PC-3 (cell line): ENCODE measurements at regions not wholly inside any gene's neighbourhood (a gene's known extent, or its start where the extent isn't known, plus 50 kb on each side); places are given as distances from the start of the nearest gene placed in this dataset.

Experiments
- ATAC-seq: fragments of 200-7000 bp; cut with Tn5 transposase; 2 replicates; pipeline ENCODE4 v1.9.1; 2020; ENCODE audit warnings: mild to moderate bottlenecking, moderate library complexity
- BruUV-seq: library from RNA; stranded (reverse); fragments of 400-500 nt; replicated peaks from 2 replicates; lab custom pipeline; 2021; lab: Mats Ljungman, UMichigan
- CTCF ChIA-PET: fragments of 300-600 bp; sonication (Branson Sonifier 250); formaldehyde crosslinking; loops from one replicate; lab custom pipeline; 2022; ENCODE audit warnings: antibody characterized with exemption; lab: Charles Lee
- POLR2A ChIA-PET: fragments of 300-600 bp; sonication (Branson Sonifier 250); formaldehyde crosslinking; loops from one replicate; lab custom pipeline; 2022; ENCODE audit warnings: antibody characterized with exemption; ENCODE audit not compliant: unreplicated experiment; lab: Charles Lee
- DNase-seq: peaks from one replicate; pipeline ENCODE4 v3.0.0-alpha.2; 2015
- H2AFZ ChIP-seq: fragments of 300-600 bp; sonication (generic); 2 replicates; pipeline ENCODE4 v1.6.0; 2016; ENCODE audit warnings: antibody characterized with exemption, low read length
- H3F3A ChIP-seq: fragments of 300-600 bp; sonication (generic); one replicate; pipeline ENCODE4 v1.6.0; 2017; ENCODE audit warnings: antibody characterized with exemption, low read length, control low read depth, mild to moderate bottlenecking; ENCODE audit not compliant: unreplicated experiment
- H3K27ac ChIP-seq: fragments of 300-600 bp; sonication (generic); 2 replicates; pipeline ENCODE4 v1.5.1; 2016; ENCODE audit warnings: mild to moderate bottlenecking, low read length
- H3K27me3 ChIP-seq: fragments of 300-600 bp; sonication (generic); 2 replicates; pipeline ENCODE4 v1.6.1; 2016; ENCODE audit warnings: low read length, mixed read lengths
- H3K36me3 ChIP-seq: fragments of 300-600 bp; sonication (generic); 2 replicates; pipeline ENCODE4 v1.6.1; 2016; ENCODE audit warnings: low read depth, mixed run types, low read length, mixed read lengths
- H3K4me1 ChIP-seq: fragments of 300-600 bp; sonication (generic); 2 replicates; pipeline ENCODE4 v1.5.1; 2016; ENCODE audit warnings: low read length; ENCODE audit not compliant: insufficient read depth
- H3K4me2 ChIP-seq: fragments of 300-600 bp; sonication (generic); 2 replicates; pipeline ENCODE4 v1.6.0; 2016; ENCODE audit warnings: low read length
- H3K4me3 ChIP-seq: fragments of 300-600 bp; sonication (generic); 2 replicates; pipeline ENCODE4 v1.5.1; 2016; ENCODE audit warnings: mild to moderate bottlenecking, low read length, mixed read lengths
- H3K79me2 ChIP-seq: fragments of 300-600 bp; sonication (generic); 2 replicates; pipeline ENCODE4 v1.6.1; 2017; ENCODE audit warnings: low read length, mixed read lengths
- H3K9ac ChIP-seq: fragments of 300-600 bp; sonication (generic); 2 replicates; pipeline ENCODE4 v1.6.0; 2016; ENCODE audit warnings: mild to moderate bottlenecking, low read length
- H3K9me2 ChIP-seq: fragments of 300-600 bp; sonication (generic); replicated peaks from 2 replicates; pipeline ENCODE4 v1.6.1; 2016; ENCODE audit warnings: mixed run types, low read length, mixed read lengths
- H3K9me3 ChIP-seq: fragments of 300-600 bp; sonication (generic); 2 replicates; pipeline ENCODE4 v1.6.1; 2016; ENCODE audit warnings: low read length, mixed read lengths
- H4K20me1 ChIP-seq: fragments of 300-600 bp; sonication (generic); 2 replicates; pipeline ENCODE4 v1.6.1; 2016; ENCODE audit warnings: low read length, mixed read lengths
- CTCF ChIP-seq: fragments of 300-600 bp; sonication (generic); conservative IDR thresholded peaks from 2 replicates; pipeline ENCODE4 v1.5.1; 2017; ENCODE audit warnings: antibody characterized with exemption, low read depth, mild to moderate bottlenecking, low read length
- EZH2 ChIP-seq: fragments of 300-600 bp; sonication (generic); IDR thresholded peaks from one replicate; pipeline ENCODE4 v1.6.1; 2017; ENCODE audit warnings: antibody characterized with exemption, mild to moderate bottlenecking, low read length; ENCODE audit not compliant: unreplicated experiment
- EZH2phosphoT487 ChIP-seq: fragments of 300-600 bp; sonication (generic); IDR thresholded peaks from 2 replicates; pipeline ENCODE4 v1.6.1; 2018; ENCODE audit warnings: mild to moderate bottlenecking, antibody characterized with exemption, low read length, borderline replicate concordance
- intact Hi-C: fragments of 100-400 bp; cut with micrococcal nuclease; formaldehyde crosslinking; loops from 2 replicates; pipeline ENCODE4 v1.9.0; 2023

- no peaks in the 10 kb centered on the region for H3K27me3 ChIP-seq
- no peaks in the 10 kb centered on the region for H3F3A ChIP-seq
- H3K36me3 ChIP-seq: no peaks in the 10 kb centered on the region
- H3K4me3 ChIP-seq: no peak overlapping the region
- ChIA-PET CTCF (no interaction called here), POLR2A (no interaction called here)
- no peak overlapping the region for H3K27ac ChIP-seq
- H3K9me2 ChIP-seq: no peaks in the 10 kb centered on the region
- H3K4me1 ChIP-seq: no peaks in the 10 kb centered on the region
- no peak for TF ChIP-seq EZH2phosphoT487
- no peak for TF ChIP-seq EZH2
- no peak for TF ChIP-seq CTCF
- no peak overlapping the region for H3K9ac ChIP-seq
- H3K4me2 ChIP-seq: no peak overlapping the region
- BruUV-seq: no TSS peak
- no peaks in the 10 kb centered on the region for H4K20me1 ChIP-seq
- H3K79me2 ChIP-seq: no peaks in the 10 kb centered on the region
- intact Hi-C loops: no loop called here
- no peak for DNase-seq
- no peak for ATAC-seq
- no peaks in the 10 kb centered on the region for H3K9me3 ChIP-seq
- H2AFZ ChIP-seq: no peak overlapping the region
These were observed 341.8 kb downstream of the NFIB start for GRCh38 chr9:13971966-13972655.

- Histone ChIP-seq H3K27ac (no peak overlapping the region), H3K9ac (no peak overlapping the region), H3K4me2 (no peak overlapping the region), H3K36me3 (no peaks in the 10 kb centered on the region), H3F3A (no peaks in the 10 kb centered on the region), H3K9me2 (no peaks in the 10 kb centered on the region), H2AFZ (no peak overlapping the region), H3K79me2 (no peaks in the 10 kb centered on the region), H3K4me1 (no peaks in the 10 kb centered on the region), H4K20me1 (no peaks in the 10 kb centered on the region), H3K9me3 (no peaks in the 10 kb centered on the region), H3K4me3 (no peak overlapping the region), H3K27me3 (no peaks in the 10 kb centered on the region)
- intact Hi-C loops: no loop called here
- no TSS peak for BruUV-seq
- ChIA-PET CTCF (no interaction called here), POLR2A (no interaction called here)
- TF ChIP-seq EZH2: no peak
- TF ChIP-seq CTCF: no peak
- no peak for TF ChIP-seq EZH2phosphoT487
- ATAC-seq: no peak
- no peak for DNase-seq
These were observed 342.5 kb downstream of the NFIB start for GRCh38 chr9:13971415-13971814.

- POLR2A ChIA-PET: no interaction called here
- Histone ChIP-seq H3K27ac (no peak overlapping the region), H3K9me3 (no peaks in the 10 kb centered on the region), H3K79me2 (no peaks in the 10 kb centered on the region), H4K20me1 (no peaks in the 10 kb centered on the region), H3K9ac (no peak overlapping the region), H3F3A (no peaks in the 10 kb centered on the region), H3K4me1 (no peaks in the 10 kb centered on the region), H3K27me3 (no peaks in the 10 kb centered on the region), H3K9me2 (no peaks in the 10 kb centered on the region), H3K4me2 (no peak overlapping the region), H3K36me3 (no peaks in the 10 kb centered on the region), H2AFZ (no peak overlapping the region), H3K4me3 (no peak overlapping the region)
- no TSS peak for BruUV-seq
- CTCF ChIA-PET: no interaction called here
- no peak for ATAC-seq
- DNase-seq: no peak
- TF ChIP-seq EZH2: no peak
- TF ChIP-seq CTCF: no peak
- TF ChIP-seq EZH2phosphoT487: no peak
- intact Hi-C loops: no loop called here
These were observed 343.5 kb downstream of the NFIB start for GRCh38 chr9:13970426-13970825.
